NCI-H345 (cell line): ENCODE measurements at regions not wholly inside any gene's neighbourhood (a gene's known extent, or its start where the extent isn't known, plus 50 kb on each side); places are given as distances from the start of the nearest gene placed in this dataset.
"Not testable (repeated sequence)": the region's sequence is repeated elsewhere in the genome, so short reads cannot be mapped to it uniquely, and the experiment has no call there.

ENCODE experiments used
- DNase-seq: peaks from one replicate; lab custom pipeline; 2025; lab: John Stamatoyannopoulos, UW

DNA sequence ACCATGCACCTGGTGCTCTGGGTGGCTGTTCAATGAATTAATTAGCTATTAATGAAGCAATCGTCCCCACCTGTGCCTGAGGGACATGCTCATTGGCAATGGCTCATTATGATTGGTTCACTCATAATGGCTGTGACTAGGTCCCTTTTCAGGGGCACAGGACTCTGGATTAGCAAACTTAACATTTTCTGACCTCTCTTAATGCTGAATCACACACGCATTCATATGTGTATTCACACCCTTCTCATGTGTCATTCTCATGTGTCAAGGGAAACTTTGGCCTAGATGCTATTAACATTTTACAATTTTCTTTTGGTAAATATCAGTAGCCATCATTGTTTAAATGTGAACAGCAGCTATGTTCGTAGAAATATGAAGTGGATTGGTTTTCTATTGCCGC, 98.9 kb upstream of the PMAIP1 start:
- no peak for DNase-seq

DNA sequence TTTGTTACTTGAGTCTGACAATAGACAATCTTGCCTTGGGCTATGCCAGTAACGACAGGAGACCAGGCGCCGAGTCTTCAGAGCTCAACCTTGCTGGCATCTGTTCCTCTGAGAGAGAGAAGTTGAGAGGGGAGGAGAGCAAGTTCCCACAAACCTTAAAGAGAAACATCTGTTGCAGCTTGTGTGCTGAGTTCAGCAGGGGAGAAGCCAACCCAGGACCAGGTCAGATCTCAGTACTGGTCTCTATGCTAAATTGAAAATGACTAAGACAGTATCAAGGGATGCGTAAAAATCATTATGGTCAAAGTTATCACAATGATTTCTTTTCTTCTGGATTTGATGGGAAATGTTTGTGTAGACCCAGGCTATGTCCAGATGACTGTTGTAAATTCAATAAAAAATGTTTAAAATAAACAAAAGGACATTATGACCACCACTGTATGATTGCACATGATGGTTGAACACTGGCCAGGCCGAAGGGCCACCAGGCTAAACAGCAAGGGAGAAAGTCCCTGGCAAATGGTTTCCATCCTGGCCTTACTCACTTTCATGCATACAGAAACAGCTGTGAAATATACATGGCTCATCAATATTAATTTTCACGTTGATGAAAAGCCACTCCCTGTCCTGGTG, 100.3 kb upstream of the PMAIP1 start:
- DNase-seq, result peak; percentile 17

DNA sequence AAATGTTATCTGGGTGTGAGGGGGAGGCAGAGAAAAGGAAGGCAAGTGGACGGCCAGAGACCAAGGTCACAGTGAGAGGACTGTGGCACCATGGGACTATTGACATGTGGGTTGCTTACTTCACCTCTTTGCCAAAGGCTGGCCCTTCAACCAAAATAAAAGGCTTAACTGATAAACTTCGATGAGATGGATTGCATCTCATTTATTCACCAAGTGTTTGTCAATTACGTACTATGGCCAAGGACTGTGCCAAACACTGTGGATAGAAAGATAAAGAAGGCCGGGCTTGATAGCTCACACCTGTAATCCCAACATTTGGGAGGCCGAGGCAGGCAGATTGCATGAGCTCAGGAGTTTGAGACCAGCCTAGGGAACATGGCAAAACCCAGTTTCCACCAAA, 98.7 kb upstream of the CCBE1 start:
- no peak for DNase-seq

DNA sequence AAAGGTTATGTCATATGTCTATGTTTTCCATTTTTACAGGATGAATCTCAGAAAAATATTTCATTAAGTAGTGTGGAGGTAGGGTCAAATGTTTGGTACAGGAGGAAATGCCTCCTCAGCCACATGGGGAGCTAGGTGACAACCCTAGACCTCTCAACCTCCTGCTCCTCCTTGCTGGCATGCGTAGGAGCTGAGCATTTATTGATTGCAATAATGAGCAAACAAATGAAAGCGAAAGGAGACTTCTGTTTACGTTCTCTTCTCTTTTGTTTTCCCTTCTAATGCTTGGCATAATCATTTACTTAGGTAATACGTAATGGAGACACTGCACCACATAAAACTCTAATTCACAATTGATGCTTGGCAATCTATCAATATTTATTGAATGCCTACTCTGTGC, 95.1 kb upstream of the CCBE1 start:
- DNase-seq, result no peak

DNA sequence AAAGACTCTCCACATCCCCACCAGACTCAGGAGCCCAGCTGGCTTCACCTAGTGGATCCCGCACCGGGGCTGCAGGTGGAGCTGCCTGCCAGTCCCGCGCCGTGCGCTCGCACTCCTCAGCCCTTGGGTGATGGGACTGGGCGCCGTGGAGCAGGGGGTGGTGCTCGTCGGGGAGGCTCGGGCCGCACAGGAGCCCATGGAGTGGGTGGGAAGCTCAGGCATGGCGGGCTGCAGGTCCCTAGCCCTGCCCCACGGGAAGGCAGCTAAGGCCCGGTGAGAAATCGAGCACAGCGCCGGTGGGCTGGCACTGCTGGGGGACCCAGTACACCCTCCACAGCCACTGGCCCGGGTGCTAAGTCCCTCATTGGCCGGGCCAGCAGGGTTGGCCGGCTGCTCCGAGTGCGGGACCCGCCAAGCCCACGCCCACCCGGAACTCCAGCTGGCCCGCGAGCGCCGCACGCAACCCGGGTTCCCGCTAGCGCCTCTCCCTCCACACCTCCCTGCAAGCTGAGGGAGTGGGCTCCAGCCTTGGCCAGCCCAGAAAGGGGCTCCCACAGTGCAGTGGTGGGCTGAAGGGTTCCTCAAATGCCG, 93.2 kb upstream of the CCBE1 start:
- not testable (repeated sequence) for DNase-seq

DNA sequence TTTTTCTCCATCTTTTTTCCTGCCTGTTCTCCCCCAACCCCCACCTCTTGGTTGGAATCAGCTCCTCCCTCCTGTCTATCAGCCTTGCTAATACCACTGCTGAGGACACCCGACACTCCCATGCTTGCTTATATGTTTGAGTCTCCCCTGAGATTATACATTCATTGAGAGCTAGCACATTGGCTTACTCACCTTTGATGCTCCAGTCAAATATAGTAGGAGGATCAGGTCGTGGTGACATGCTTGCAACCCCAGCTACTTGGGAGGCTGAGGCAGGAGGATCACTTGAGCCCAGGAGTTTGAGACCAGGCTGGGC, 91.5 kb upstream of the CCBE1 start:
- DNase-seq, result no peak

DNA sequence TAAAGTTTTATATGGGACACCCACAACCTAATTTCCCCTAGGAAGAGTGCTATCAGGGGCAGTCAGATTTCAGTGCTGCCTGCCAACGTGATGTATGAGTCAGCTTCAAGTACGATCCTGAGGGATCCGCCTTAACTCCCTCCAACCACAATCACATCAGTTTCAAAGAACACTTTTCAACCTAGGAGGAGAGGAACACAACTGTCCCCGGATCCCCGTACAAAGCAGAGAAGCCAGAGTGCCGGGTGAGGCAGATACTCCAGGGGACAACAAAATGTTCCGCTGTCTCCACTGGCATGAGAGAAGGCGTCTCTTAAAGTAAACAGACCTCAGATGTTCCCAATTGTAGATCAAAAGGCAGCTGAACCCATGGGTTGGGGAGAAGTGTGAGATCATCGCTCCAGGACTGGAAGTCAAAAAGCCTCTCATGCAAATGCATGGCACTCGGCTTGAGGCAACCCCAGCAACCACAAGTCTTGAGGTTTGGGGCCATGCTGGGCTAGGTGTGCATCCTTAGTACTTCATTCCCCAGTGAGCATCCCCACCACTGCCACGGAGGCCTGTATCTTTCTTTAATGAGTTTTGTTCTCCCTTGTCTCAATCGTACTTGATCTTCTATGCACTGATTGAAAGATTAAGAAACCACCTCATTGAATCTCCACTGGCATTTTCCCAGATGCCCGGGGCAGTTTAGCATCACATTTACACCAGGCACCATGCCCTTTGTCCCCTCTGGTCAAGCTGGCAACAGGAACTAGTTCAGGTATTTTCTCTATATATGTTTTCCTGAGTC, 91.0 kb upstream of the CCBE1 start:
- DNase-seq, result no peak

DNA sequence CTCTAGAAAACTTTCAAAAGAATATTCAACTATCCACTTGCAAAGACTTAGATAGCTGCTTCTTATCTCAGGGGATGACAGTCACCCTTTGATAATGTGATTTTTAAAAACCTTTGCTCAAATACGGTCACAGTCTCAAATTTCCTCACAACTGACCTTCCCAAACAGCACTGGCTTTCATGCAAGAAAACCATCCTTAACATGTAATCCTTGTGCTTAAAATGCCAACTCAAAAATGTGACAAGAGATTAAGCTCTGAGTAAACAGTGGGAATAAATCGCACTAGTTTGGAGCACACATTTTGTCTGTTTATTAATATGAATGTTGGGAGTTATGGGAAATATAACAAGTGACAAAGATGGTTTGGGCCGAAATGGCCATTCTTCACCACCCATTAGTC, 87.5 kb upstream of the CCBE1 start:
- no peak for DNase-seq

DNA sequence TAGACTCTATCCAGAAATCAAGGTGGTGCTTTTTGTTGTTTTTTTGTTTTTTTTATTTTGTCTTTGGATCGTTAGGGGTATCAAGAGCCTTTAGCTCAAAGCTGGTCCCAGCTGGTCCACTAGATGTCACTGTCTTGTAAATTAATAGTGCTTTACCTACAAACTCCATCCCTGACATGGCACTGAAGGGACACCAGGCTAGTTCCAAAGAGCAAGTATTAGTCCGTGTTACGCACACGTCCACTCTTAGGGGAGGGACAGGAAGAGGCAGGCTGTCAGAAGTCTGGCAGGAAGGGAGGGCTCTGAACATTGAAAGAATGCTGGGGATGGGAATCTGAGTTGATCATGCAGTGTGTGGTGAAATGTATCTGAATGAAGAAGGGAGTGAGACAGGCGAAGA, 85.9 kb upstream of the CCBE1 start:
- peak; percentile 55 for DNase-seq

DNA sequence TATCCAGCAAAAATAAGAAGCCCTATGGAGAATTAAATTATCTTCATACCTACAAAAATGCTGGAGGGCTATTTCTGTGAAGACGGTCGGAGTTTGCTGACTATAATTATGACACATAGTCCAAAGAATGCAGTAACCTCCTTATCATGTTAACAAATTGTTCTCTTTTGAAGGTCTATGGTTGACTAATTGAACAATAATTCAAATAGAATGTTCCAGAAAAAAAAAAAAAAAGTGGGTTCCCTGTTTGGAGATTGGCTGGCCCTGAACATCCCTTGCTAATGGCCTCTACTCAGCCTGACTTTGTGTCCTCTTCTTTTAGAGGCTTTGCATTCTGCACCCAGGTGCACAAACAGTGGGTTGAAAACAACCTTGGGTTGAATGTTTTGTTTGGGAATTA, 82.8 kb upstream of the CCBE1 start:
- DNase-seq, result no peak

DNA sequence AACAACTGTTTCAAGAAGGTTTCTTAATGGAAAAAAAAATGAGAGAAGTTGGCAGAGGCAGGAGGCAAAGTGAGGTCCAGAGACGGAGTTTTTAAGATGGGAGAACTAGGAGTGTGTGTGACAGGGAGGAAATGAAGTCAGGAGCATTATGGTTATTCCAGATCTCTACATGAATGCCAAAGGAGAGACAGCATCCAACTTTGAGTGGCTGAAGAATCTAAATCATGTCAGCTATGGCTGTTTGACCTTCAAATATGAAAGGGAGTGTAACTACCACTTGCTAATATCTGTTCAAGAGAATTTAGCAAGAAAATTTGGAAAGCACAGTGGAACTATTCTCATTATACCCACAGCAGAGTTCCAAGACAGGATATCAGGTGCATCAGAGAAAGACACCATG, 81.2 kb upstream of the CCBE1 start:
- DNase-seq, result no peak

DNA sequence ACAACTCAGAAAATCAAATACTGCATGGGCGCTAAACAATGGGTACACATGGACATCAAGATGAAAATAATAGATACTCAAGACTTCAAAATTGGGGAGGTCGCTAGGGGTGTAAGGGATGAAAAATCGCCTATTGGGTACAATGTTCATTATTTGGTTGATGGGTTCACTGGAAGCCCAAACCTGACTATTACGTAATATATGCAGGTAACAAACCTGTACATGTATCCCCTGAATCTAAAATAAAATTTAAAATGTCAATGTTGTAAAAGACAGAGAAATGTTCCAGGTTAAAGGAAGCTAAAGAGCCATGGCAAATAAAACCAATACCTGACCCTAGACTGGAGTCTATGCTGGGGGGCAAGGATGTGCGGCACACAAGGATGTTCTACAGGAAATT, 80.4 kb upstream of the CCBE1 start:
- DNase-seq, result no peak

DNA sequence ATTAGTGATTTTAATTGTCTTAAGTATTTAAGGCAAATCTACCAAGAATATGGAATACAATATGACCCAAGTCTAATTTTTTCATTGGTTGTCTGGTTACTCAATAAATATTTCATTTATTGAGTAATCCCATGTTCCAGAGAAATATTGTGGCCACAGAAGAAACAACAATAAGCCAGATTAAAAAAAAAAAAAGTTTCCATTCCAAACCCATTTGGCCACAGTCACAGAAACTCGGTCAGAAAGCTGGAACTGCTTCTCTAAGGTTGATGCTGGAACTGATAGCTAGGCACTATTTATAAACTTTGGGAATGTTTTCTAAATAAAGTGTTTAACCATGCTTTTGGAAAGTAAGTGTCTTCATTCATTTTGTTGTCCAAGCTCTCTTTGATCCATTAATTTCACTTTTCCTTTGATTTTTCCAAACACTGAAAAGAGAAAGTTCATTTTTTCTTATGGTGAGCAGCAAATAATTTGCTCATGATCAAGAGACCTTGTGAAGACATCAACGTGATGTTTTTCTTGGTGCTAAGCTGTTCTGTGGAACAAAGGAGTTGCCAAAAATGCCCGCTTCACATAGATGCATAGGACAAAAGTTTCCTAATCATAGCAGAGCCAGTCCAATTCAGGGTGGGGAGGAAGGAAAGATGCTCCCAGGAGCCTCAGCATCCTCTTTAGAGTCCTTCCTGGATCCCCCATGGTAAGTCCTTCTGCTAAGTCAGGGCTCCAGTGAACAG, 72.1 kb upstream of the CCBE1 start:
- DNase-seq, result no peak

DNA sequence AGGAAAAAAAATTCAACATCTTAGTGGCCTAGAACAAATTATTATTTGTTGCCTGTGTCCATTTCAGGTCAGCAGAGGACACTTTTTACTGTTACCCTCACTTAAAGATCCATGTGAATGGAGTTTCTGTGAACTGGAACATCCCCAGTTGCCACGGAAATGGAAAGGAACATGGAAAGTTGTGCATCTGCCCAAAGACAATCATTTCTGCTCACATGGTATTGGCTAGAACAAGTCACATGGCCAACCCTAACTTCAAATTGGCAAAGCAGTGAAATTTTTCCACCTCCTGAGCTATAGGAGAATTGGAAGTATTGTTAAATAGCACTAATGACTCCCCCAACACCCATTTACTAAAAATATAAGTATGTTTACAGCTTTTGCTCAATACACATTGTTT, 71.2 kb upstream of the CCBE1 start:
- no peak for DNase-seq

DNA sequence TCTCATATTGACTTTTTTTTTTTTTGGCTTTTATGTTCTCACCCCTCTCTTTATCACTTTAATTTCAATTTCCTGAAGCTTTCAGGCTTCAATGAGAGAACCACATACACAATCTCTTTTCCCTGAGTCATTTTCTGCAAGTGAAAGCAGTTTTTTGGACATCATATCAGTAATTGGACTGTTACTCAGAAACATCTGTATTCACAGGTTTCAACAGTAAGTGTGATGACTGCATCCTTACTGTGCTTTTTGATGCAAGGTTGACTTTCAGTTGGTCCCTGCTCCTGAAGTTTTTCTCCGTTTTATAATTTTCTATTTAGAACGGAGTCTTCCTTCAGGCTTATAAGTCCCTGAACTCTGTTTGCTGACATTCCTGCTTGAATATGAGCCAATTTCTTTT, 70.5 kb upstream of the CCBE1 start:
- no peak for DNase-seq

DNA sequence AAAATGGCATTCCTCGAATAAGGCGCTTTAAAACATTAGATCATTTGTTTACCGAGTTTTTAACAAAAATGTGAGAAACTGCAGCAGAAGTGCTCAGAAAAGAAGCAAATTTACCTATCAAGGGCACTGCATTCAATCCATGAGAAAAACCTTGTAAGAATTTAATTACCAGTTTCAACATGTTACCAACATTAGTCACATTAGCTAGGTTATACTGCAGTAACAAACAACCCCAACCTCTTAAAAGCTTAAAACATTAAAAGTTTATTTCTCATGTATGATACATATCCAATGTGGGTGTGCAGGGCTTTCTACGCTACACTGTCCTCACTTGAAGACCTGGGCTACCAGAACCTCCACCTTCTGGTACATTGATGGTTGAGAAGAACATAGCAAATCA, 68.1 kb upstream of the CCBE1 start:
- DNase-seq, result no peak

DNA sequence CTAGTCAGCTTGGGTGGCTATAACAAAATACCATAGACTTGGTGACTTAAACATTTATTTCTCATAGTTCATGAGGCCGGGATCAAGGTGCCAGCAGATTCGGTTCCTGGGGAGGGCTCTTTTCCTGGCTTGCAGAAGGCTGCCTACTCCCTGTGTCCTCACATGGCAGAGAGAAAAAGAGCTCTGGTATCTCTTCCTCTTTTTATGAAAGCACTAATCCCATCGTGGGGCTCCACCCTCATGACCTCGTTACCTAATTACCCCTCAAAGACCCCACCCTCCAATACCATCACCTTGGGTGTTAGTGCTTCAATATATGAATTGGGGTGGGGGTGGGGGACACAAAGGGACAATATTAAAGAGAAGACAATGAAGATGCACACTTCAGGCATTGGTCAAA, 67.1 kb upstream of the CCBE1 start:
- DNase-seq, result no peak

DNA sequence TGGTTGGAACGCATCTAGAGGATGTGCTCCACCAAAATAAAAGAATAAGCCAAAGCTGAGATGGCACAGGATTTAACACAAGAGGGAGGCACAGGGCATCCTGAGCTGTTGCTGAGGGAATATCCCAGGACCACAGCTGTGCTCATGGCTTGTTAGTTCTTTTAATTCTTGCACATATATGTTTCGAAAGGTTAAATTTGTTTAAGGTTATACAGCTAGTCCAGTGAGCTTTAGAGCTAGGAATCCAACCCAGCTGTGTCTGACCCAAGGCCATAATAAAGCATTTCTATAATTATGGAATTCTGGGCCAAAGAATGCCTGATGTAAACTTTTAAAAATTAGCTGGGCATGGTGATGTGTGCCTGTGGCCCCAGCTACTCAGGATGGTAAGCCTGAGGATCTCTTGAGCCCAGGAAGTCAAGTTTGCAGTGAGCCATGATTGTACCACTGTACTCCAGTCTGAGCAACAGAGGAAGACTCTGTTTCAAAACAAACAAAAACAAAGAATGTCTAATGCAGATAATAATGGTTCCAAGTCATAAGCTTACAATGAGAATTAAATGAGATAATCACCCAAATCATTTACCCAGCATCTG, 66.4 kb upstream of the CCBE1 start:
- no peak for DNase-seq

DNA sequence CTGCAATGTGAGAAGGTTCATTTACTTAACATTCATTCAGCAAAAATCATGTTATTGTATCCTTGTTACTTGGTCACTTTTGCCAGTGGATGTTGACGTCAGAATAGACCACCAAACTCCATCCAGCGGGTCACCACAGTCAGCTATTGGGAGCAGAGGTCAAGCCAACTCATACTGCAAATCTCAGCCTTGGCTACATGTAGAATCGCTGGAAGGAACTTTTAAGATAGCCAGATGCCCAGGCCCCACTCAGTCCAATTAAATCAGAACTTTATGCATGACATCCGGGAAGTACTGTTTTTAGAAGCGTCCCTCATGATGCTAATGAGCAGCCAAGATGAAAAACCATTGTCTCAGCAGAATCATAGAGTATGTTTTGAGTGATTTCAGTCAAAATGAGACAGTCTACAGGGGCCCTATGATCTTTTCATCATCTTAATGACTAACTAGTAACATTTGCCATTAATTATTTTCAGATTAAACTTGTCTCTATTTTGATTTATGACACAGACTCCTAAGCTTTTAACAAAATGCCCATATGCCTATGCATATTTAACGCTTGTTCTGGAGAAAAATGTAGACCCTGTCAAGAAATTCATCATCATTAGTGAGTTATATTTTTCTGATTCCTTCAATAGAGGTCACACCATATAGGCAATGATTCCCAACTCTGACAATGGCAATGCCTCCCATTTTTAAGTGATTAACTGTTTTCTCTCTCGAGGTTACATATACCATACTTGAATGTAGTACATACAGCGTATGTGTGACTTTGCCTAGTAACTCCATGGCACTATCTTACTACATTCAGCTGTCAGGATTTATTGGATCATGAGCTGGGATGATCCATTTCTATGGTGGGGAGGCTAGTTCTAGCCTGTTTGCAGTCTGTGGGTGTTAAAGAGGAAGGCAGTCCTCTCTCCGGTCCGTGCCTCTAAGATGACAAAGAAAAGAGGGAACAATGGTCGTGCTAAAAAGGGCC, 63.7 kb upstream of the CCBE1 start:
- DNase-seq, result no peak

DNA sequence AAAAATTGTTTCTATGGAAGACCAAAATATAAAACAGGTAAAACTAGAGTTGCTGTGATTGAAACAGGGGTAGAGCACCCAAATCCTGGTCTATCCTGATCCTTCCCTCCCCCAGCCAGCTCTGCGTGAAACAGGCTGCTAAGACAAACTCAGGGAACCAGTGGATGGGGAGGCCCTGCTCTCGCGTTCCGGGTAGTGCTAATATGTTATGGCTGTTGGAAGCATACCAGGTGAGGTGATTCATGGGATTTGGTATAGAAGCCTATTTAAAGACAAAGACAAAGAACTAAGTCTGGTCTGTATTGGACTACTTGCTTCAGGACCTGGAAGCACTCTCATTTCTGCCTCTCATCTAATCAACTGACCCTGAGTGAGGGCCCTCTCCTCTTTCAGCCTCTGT, 63.0 kb upstream of the CCBE1 start:
- DNase-seq, result no peak

DNA sequence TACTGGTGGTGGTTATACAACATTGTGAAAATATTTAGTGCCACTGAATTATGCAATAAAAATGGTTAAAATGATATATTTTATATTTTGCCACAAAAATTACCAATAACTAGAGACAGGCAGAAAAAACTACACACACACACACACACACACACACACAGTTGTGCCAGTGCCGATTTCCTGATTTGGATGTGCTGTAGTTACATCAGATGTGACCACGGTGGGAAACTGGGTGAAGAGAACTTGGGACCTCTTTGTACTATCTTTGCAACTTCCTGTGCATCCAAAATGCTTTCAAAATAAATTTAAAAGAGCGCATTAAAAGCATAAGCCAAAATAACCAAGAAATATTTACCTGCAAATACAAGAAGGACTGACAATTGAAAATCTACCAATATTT, 61.6 kb upstream of the CCBE1 start:
- no peak for DNase-seq

DNA sequence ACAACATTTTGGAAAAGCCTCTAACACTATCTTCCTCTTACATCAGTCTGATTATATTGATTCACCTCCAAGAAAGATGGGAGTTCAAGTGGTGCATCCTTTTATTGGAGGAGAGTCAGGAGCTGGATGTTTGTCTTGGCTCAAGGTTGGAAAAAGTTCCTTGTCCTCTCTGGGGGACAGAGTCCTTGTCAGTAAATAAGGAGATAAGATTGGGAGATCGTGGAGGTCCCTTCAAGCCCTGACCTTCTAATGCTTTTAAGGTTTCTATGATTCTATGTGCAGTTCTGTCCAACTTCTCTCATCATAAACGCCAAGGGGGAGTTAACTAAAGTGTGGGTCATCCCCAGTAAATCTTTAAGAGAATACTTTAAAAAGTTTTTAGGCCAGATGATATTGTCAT, 60.9 kb upstream of the CCBE1 start:
- DNase-seq, result no peak
